ENCODE measurements at regions not wholly inside any gene's neighbourhood (a gene's known extent, or its start where the extent isn't known, plus 50 kb on each side); places are given as distances from the start of the nearest gene placed in this dataset.

DNA sequence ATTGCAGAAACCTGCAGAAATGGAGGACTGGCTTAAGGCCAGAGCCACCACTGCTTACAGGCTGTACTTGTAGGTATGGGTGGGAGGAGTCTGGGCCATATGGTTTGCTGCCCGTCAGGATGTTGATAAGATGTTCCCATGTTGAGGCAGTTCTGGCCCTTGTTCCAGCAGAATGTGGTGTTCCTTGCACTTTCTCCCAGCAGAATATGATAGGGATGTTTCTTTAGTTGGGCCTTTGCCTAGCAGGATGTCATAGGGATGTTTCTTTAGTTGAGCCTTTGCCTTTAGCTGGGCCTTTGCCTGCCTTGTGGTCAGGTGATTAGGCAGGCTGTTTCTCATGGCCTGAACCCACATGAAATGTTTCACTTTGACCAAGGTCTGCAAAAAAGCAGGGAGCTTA is 139.1 kb upstream of the PAQR3 start:
- no peak for TF ChIP-seq EHMT2 (IDR thresholded peaks at IDR 0.05)
- TF ChIP-seq, protein P1, sequence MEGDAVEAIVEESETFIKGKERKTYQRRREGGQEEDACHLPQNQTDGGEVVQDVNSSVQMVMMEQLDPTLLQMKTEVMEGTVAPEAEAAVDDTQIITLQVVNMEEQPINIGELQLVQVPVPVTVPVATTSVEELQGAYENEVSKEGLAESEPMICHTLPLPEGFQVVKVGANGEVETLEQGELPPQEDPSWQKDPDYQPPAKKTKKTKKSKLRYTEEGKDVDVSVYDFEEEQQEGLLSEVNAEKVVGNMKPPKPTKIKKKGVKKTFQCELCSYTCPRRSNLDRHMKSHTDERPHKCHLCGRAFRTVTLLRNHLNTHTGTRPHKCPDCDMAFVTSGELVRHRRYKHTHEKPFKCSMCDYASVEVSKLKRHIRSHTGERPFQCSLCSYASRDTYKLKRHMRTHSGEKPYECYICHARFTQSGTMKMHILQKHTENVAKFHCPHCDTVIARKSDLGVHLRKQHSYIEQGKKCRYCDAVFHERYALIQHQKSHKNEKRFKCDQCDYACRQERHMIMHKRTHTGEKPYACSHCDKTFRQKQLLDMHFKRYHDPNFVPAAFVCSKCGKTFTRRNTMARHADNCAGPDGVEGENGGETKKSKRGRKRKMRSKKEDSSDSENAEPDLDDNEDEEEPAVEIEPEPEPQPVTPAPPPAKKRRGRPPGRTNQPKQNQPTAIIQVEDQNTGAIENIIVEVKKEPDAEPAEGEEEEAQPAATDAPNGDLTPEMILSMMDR (IDR thresholded peaks at IDR 0.05 in 2 of 3, conservative IDR thresholded peaks at IDR 0.05 in 1 of 3; ENCODE audit: insufficient read depth in 2 of 3, low read depth in 1 of 3, low read length in 3 of 3) = no peak
- TF ChIP-seq, protein P2, sequence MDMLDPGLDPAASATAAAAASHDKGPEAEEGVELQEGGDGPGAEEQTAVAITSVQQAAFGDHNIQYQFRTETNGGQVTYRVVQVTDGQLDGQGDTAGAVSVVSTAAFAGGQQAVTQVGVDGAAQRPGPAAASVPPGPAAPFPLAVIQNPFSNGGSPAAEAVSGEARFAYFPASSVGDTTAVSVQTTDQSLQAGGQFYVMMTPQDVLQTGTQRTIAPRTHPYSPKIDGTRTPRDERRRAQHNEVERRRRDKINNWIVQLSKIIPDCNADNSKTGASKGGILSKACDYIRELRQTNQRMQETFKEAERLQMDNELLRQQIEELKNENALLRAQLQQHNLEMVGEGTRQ (CRISPR knock-in tag; IDR thresholded peaks at IDR 0.05) = no peak
- no peak for TF ChIP-seq CREB1 (IDR thresholded peaks at IDR 0.05)
- TF ChIP-seq CREB1 (CRISPR knock-in tag; IDR thresholded peaks at IDR 0.05) = no peak
- TF ChIP-seq CBX8 (IDR thresholded peaks at IDR 0.05; ENCODE audit: borderline replicate concordance, extremely low read depth, low read depth, low read length, poor library complexity, severe bottlenecking) = no peak
- TF ChIP-seq SIX5 (IDR thresholded peaks at IDR 0.05; ENCODE audit: borderline replicate concordance in 1 of 2, insufficient read depth in 1 of 2, low read depth in 1 of 2, low read length in 2 of 2) = no peak
- no peak for TF ChIP-seq CXXC5 (CRISPR knock-in tag; IDR thresholded peaks at IDR 0.05)
- no peak for TF ChIP-seq ZNF561 (CRISPR knock-in tag; conservative IDR thresholded peaks at IDR 0.05)
- no peak for TF ChIP-seq GTF2F1 (IDR thresholded peaks at IDR 0.05; ENCODE audit: low read depth, low read length)
- no peak for TF ChIP-seq ZNF133 (CRISPR knock-in tag; IDR thresholded peaks at IDR 0.05)
- TF ChIP-seq FOS (IDR thresholded peaks at IDR 0.05; ENCODE audit: extremely low read depth, insufficient read length) = no peak
- TF ChIP-seq NRF1 (conservative IDR thresholded peaks at IDR 0.05 in 1 of 2, IDR thresholded peaks at IDR 0.05 in 1 of 2) = no peak
- no peak for TF ChIP-seq SETDB1 (IDR thresholded peaks at IDR 0.05; ENCODE audit: low read length)

All from K562 (cell line).